ENCODE measurements at regions not wholly inside any gene's neighbourhood (a gene's known extent, or its start where the extent isn't known, plus 50 kb on each side); places are given as distances from the start of the nearest gene placed in this dataset.

GRCh38 chr12:107225635-107226034, 132.3 kb upstream of the CRY1 start:
- DNase-seq (no peak), ATAC-seq (no peak)

- DNase-seq = no peak
- no peak for ATAC-seq
These were observed 132.8 kb upstream of the CRY1 start for GRCh38 chr12:107226126-107226525.

GRCh38 chr12:107228076-107228475, 134.7 kb upstream of the CRY1 start:
- ATAC-seq = no peak
- no peak for DNase-seq

- no peak for DNase-seq
- no peak for ATAC-seq
These were observed 136.5 kb upstream of the CRY1 start for GRCh38 chr12:107229827-107230226.

- no peak for ATAC-seq
- no peak for DNase-seq
These were observed 138.0 kb upstream of the CRY1 start for GRCh38 chr12:107231303-107231702.

GRCh38 chr12:107233551-107233950, 140.2 kb upstream of the CRY1 start:
- DNase-seq (no peak), ATAC-seq (no peak)

- ATAC-seq (no peak), DNase-seq (no peak)
These were observed 142.3 kb upstream of the CRY1 start for GRCh38 chr12:107235600-107235999.

- peak; percentile 32 for ATAC-seq
- DNase-seq = no peak
These were observed 143.6 kb upstream of the CRY1 start for GRCh38 chr12:107236824-107237511.

- ATAC-seq = no peak
- DNase-seq = no peak
These were observed 144.9 kb upstream of the CRY1 start for GRCh38 chr12:107238296-107238695.

- DNase-seq (no peak), ATAC-seq (no peak)
These were observed 148.1 kb upstream of the CRY1 start for GRCh38 chr12:107241411-107241810.

- ATAC-seq (no peak), DNase-seq (no peak)
These were observed 148.8 kb upstream of the CRY1 start for GRCh38 chr12:107242189-107242588.

- no peak for DNase-seq
- ATAC-seq = no peak
These were observed 150.0 kb upstream of the CRY1 start for GRCh38 chr12:107243341-107243740.

GRCh38 chr12:107244584-107244983, 151.2 kb upstream of the CRY1 start:
- no peak for DNase-seq
- no peak for ATAC-seq

- ATAC-seq = no peak
- no peak for DNase-seq
These were observed 154.3 kb upstream of the CRY1 start for GRCh38 chr12:107247650-107248049.

GRCh38 chr12:107248187-107248586, 154.8 kb upstream of the CRY1 start:
- DNase-seq = no peak
- no peak for ATAC-seq

- ATAC-seq = no peak
These were observed 157.9 kb upstream of the CRY1 start for GRCh38 chr12:107251288-107251687.

GRCh38 chr12:107253361-107253760, 160.0 kb upstream of the CRY1 start:
- ATAC-seq (no peak), DNase-seq (no peak)

More at GRCh38 chr12:107251288-107251687, 157.9 kb upstream of the CRY1 start:
- DNase-seq = no peak

- DNase-seq = no peak
- ATAC-seq = no peak
These were observed 161.0 kb upstream of the CRY1 start for GRCh38 chr12:107254258-107254856.

GRCh38 chr12:107258780-107259179, 165.4 kb upstream of the CRY1 start:
- DNase-seq (no peak), ATAC-seq (no peak)

- no peak for DNase-seq
- no peak for ATAC-seq
These were observed 170.6 kb upstream of the CRY1 start for GRCh38 chr12:107263980-107264379.

GRCh38 chr12:107264667-107265066, 171.3 kb upstream of the CRY1 start:
- no peak for ATAC-seq
- DNase-seq = no peak

- ATAC-seq = no peak
- DNase-seq = no peak
These were observed 174.3 kb upstream of the CRY1 start for GRCh38 chr12:107267604-107268003.

GRCh38 chr12:107271523-107271922, 178.2 kb upstream of the CRY1 start:
- no peak for ATAC-seq

GRCh38 chr12:107275530-107275929, 182.2 kb upstream of the CRY1 start:
- no peak for ATAC-seq
- no peak for DNase-seq

More at GRCh38 chr12:107271523-107271922, 178.2 kb upstream of the CRY1 start:
- DNase-seq = no peak

All from stimulated activated naive CD8-positive, alpha-beta T cell treated with anti-CD3 and anti-CD28 coated beads, Interleukin-15, Interleukin-2, amounts not matched to agents 100 U/mL and 50 U/mL, for 24 hours (primary cell).